ENCODE measurements at regions not wholly inside any gene's neighbourhood (a gene's known extent, or its start where the extent isn't known, plus 50 kb on each side); places are given as distances from the start of the nearest gene placed in this dataset.

DNA sequence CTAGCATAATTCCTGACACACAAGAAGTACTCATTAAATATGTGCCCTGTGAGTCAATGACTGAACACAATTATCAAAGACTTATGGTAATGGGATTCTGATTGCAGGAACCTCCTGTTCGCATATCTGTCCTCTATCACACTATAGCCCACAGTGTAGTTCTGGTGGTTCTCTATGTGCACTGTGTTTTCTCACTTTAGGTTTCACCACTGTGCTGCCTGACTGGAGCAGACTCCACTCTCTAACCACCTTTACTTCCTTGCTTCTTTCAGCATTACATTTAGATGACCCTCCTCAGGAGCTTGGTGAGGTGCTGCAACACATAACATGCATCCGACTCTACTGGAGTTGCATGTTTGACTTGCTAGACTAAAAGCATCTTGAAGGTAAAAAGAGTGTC is 777.1 kb downstream of the SQOR start:
- TF ChIP-seq, protein P1, sequence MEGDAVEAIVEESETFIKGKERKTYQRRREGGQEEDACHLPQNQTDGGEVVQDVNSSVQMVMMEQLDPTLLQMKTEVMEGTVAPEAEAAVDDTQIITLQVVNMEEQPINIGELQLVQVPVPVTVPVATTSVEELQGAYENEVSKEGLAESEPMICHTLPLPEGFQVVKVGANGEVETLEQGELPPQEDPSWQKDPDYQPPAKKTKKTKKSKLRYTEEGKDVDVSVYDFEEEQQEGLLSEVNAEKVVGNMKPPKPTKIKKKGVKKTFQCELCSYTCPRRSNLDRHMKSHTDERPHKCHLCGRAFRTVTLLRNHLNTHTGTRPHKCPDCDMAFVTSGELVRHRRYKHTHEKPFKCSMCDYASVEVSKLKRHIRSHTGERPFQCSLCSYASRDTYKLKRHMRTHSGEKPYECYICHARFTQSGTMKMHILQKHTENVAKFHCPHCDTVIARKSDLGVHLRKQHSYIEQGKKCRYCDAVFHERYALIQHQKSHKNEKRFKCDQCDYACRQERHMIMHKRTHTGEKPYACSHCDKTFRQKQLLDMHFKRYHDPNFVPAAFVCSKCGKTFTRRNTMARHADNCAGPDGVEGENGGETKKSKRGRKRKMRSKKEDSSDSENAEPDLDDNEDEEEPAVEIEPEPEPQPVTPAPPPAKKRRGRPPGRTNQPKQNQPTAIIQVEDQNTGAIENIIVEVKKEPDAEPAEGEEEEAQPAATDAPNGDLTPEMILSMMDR (IDR thresholded peaks at IDR 0.05) = no peak
- TF ChIP-seq POLR2A (IDR thresholded peaks at IDR 0.05) = no peak

All from body of pancreas (tissue), 4 donors.